ES-I3 (cell line): ENCODE measurements at regions not wholly inside any gene's neighbourhood (a gene's known extent, or its start where the extent isn't known, plus 50 kb on each side); places are given as distances from the start of the nearest gene placed in this dataset.
"Not testable (repeated sequence)": the region's sequence is repeated elsewhere in the genome, so short reads cannot be mapped to it uniquely, and the experiment has no call there.

Experiments used
- H3K36me3 ChIP-seq: 2 replicates; pipeline ENCODE4 v1.6.1; 2013; ENCODE audit warnings: mild to moderate bottlenecking, low read length, control low read depth, moderate library complexity; ENCODE audit not compliant: insufficient read depth
- H3K4me1 ChIP-seq: 2 replicates; pipeline ENCODE4 v1.6.1; 2013; ENCODE audit warnings: mild to moderate bottlenecking, control low read depth, low read length; ENCODE audit not compliant: insufficient read depth
- H3K9ac ChIP-seq: 2 replicates; pipeline ENCODE4 v1.6.1; 2013; ENCODE audit warnings: low read depth, mild to moderate bottlenecking, low read length, moderate library complexity
- H3K9me3 ChIP-seq: 2 replicates; pipeline ENCODE4 v1.6.1; 2013; ENCODE audit warnings: mild to moderate bottlenecking, low read length, moderate library complexity; ENCODE audit not compliant: control insufficient read depth, insufficient read depth

- H3K9ac ChIP-seq, result no peak overlapping the region
- peaks cover 8% of the 10 kb centered on the region for H3K4me1 ChIP-seq
- H3K9me3 ChIP-seq, result no peaks in the 10 kb centered on the region
- no peaks in the 10 kb centered on the region for H3K36me3 ChIP-seq
These were observed 609.8 kb downstream of the BCOR start for GRCh38 chrX:39487969-39488330.

GRCh38 chrX:39491548-39492297 is 606.0 kb downstream of the BCOR start:
- Histone ChIP-seq H3K4me1 (no peaks in the 10 kb centered on the region), H3K36me3 (no peaks in the 10 kb centered on the region), H3K9ac (no peak overlapping the region), H3K9me3 (no peaks in the 10 kb centered on the region)

- H3K36me3 ChIP-seq, result no peaks in the 10 kb centered on the region
- no peaks in the 10 kb centered on the region for H3K4me1 ChIP-seq
- H3K9ac ChIP-seq, result no peak overlapping the region
- H3K9me3 ChIP-seq, result no peaks in the 10 kb centered on the region
These were observed 605.1 kb downstream of the BCOR start for GRCh38 chrX:39492497-39493162.

- Histone ChIP-seq H3K4me1 (no peaks in the 10 kb centered on the region), H3K36me3 (no peaks in the 10 kb centered on the region), H3K9ac (no peak overlapping the region), H3K9me3 (no peaks in the 10 kb centered on the region)
These were observed 604.6 kb downstream of the BCOR start for GRCh38 chrX:39493168-39493567.

- not testable (repeated sequence) for H3K4me1 ChIP-seq, H3K9me3 ChIP-seq, H3K36me3 ChIP-seq, H3K9ac ChIP-seq
These were observed 600.6 kb downstream of the BCOR start for GRCh38 chrX:39497117-39497516.

GRCh38 chrX:39497702-39498265 is 600.0 kb downstream of the BCOR start:
- Histone ChIP-seq H3K9ac (no peak overlapping the region), H3K9me3 (no peaks in the 10 kb centered on the region), H3K4me1 (no peaks in the 10 kb centered on the region), H3K36me3 (no peaks in the 10 kb centered on the region)

GRCh38 chrX:39499996-39500395 is 597.8 kb downstream of the BCOR start:
- Histone ChIP-seq H3K9me3 (no peaks in the 10 kb centered on the region), H3K9ac (no peak overlapping the region), H3K36me3 (no peaks in the 10 kb centered on the region), H3K4me1 (no peaks in the 10 kb centered on the region)

- Histone ChIP-seq H3K9me3 (no peaks in the 10 kb centered on the region), H3K9ac (no peak overlapping the region), H3K36me3 (no peaks in the 10 kb centered on the region), H3K4me1 (no peaks in the 10 kb centered on the region)
These were observed 595.9 kb downstream of the BCOR start for GRCh38 chrX:39501822-39502221.

- no peaks in the 10 kb centered on the region for H3K36me3 ChIP-seq
- no peaks in the 10 kb centered on the region for H3K9me3 ChIP-seq
- H3K9ac ChIP-seq, result no peak overlapping the region
- no peaks in the 10 kb centered on the region for H3K4me1 ChIP-seq
These were observed 595.3 kb downstream of the BCOR start for GRCh38 chrX:39502486-39502885.

GRCh38 chrX:39504227-39504626 is 593.5 kb downstream of the BCOR start:
- no peaks in the 10 kb centered on the region for H3K36me3 ChIP-seq
- H3K9ac ChIP-seq, result no peak overlapping the region
- no peaks in the 10 kb centered on the region for H3K4me1 ChIP-seq
- peaks cover 4% of the 10 kb centered on the region; the same call in 1 of the 2 replicates for H3K9me3 ChIP-seq

GRCh38 chrX:39504850-39505259 is 592.9 kb downstream of the BCOR start:
- H3K4me1 ChIP-seq, result no peaks in the 10 kb centered on the region
- no peaks in the 10 kb centered on the region for H3K36me3 ChIP-seq
- no peak overlapping the region for H3K9ac ChIP-seq
- H3K9me3 ChIP-seq, result peaks cover 10% of the 10 kb centered on the region

- no peaks in the 10 kb centered on the region for H3K4me1 ChIP-seq
- H3K9me3 ChIP-seq, result peaks cover 11% of the 10 kb centered on the region
- no peak overlapping the region for H3K9ac ChIP-seq
- H3K36me3 ChIP-seq, result no peaks in the 10 kb centered on the region
These were observed 591.6 kb downstream of the BCOR start for GRCh38 chrX:39506131-39506530.

- Histone ChIP-seq H3K9me3 (peaks cover 11% of the 10 kb centered on the region), H3K4me1 (no peaks in the 10 kb centered on the region), H3K36me3 (no peaks in the 10 kb centered on the region), H3K9ac (no peak overlapping the region)
These were observed 590.7 kb downstream of the BCOR start for GRCh38 chrX:39507034-39507433.

GRCh38 chrX:39507617-39508299 is 590.0 kb downstream of the BCOR start:
- H3K9ac ChIP-seq, result no peak overlapping the region
- no peaks in the 10 kb centered on the region for H3K4me1 ChIP-seq
- H3K9me3 ChIP-seq, result peaks cover 11% of the 10 kb centered on the region
- no peaks in the 10 kb centered on the region for H3K36me3 ChIP-seq
